Stimulated activated CD8-positive, alpha-beta memory T cell treated with anti-CD3 and anti-CD28 coated beads, Interleukin-12 subunit alpha, Interleukin-12 subunit beta, amount 100 ng/mL, for 4 hours (primary cell): ENCODE measurements at regions not wholly inside any gene's neighbourhood (a gene's known extent, or its start where the extent isn't known, plus 50 kb on each side); places are given as distances from the start of the nearest gene placed in this dataset.
"Not testable (repeated sequence)": the region's sequence is repeated elsewhere in the genome, so short reads cannot be mapped to it uniquely, and the experiment has no call there.

Source experiments
- DNase-seq: peaks from one replicate; pipeline ENCODE4 v3.0.0-alpha.2; 2020; ENCODE audit warnings: low read depth

DNA sequence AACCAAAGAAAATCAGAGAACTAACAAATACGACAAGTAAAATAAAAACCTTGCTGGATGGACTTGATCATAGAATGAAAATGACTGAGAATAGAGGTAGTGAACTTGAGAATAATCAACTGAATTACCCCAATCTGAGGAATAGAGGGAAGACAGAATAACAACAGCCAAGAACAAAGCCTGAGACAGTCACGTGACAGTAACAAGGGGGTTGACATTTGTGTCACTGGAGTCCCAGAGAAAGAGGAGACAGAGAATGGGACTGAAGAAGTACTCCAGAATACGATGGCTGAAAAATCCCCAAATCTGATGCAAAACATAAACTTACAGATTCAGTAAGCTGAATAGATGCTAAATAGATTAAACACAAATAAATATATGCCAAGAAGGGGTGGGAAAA, 248.5 kb upstream of the HDAC4 start:
- DNase-seq = no peak

DNA sequence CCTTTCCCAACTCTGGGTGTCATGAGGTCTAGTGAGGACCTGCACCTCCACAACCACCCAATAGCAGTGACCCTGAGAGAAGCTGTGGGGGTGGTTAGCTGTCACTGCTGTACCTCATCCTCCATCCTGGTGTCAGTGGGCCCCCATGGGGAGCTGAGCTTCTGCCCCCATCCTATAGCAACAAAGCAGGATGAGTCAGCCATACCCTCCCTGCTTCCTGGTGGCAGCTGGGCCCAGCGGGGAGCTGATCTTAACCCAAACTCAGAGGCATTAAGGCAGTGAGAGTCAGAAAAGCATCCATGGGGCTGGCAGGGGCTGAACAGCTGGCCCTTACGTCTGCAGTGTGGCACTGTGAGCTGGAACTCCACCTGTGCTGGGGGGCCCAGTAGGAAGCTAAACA, 247.8 kb upstream of the HDAC4 start:
- no peak for DNase-seq

DNA sequence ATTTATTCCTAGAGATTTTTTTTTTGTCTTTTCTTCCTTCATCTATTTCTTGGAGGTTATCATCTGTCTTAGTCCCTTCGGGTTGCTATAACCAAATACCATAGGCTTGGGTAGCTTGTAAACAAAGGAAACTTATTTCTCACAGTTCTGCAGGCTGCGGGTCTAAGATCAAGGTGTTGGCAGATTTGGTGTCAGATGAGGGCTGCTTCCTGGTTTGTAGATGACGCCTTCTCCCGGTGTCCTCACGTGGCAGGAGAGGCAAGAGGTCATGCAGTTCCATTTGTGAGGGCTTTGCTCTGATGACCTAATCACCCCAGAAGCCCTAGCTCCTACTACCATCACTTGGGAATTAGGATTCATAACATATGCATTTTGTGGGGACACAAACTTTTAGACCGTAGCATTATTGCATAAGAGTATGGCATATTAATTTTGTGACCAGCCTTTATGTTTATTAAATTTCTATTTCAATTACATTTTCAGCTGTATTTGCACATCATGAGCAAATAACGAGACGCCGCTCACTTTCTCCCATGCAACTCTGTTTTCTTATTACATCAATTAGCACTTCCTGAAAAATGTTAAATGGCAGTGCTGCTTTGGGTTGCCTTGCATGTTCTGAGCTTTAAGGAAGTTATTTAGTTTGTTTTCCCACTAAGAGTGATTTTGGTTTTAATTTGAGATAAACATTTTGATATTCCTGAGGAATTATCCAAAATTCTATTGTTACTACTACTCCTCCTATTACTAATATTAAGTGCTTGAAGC, 246.4 kb upstream of the HDAC4 start:
- no peak for DNase-seq

DNA sequence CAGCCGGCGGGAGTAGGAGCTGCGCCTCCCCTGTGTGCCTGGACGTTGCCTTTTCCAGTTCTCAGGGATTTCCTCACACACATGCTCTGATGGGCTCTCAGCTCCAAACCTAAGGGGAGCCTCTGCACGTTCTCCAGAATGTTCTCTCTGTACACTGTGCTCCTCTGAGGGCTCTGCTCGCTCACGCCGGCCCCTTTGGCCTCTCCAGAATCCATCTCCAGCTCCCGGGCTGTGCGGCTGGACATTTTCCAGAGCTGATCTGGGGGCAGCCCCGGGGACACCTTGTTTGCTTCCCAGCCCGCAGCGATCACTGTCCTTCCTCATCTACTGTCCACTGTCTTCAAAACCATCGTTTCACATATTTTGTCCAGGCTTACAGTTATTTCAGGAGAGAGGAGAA, 245.4 kb upstream of the HDAC4 start:
- DNase-seq = no peak

DNA sequence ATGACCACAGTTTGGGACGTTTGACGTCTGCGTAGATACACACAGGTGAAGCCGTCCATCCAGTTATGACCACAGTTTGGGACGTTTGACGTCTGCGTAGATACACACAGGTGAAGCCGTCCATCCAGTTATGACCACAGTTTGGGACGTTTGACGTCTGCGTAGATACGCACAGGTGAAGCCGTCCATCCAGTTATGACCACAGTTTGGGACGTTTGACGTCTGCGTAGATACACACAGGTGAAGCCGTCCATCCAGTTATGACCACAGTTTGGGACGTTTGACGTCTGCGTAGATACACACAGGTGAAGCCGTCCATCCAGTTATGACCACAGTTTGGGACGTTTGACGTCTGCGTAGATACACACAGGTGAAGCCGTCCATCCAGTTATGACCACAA, 243.8 kb upstream of the HDAC4 start:
- DNase-seq = not testable (repeated sequence)

DNA sequence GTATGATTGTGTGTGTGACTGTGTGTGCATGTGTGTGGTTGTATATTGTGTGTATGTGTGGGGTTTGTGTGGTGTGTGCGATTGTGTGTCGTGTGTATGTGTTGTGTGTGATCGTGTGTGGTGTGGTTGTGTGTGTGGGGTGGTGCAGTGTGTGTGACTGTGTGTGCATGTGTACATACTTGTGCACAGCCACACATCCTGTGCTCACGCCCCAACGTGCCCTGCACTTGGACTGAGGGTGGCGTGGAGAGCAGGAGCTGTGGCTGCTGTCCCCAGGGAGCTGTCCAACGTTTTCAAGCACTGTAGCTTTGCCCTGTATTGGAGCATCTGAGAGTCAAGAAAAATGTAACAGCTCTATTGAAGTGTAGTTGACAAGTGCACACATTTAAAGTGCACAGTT, 243.2 kb upstream of the HDAC4 start:
- DNase-seq = no peak

DNA sequence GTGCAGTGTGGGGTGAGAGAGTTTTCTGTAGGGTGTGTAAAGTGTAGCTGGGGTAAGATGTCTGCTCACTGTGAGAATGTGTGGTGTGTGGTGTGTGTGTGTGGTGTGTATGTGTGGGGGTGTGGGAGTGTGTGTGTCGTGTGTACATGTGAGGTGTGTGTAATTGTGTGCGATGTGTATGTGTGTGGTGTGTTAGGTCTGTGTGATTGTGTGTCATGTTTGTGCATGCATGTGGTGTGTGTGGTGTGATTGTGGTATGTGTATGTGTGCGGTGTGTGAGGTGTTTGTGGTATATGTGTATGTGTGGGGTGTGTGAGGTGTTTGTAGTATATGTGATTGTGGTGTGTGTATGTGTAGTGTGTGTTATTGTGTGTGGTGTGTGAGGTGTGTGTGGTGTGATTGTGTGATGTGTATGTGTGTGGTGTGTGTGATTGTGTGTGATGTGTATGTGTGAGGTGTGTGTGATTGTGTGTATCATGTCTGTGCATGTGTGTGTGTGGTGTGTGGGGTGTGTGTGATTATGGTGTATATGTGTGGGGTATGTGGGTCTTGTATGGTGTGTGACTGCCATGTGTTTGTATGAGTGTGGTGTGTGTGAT, 241.7 kb upstream of the HDAC4 start:
- DNase-seq = no peak

DNA sequence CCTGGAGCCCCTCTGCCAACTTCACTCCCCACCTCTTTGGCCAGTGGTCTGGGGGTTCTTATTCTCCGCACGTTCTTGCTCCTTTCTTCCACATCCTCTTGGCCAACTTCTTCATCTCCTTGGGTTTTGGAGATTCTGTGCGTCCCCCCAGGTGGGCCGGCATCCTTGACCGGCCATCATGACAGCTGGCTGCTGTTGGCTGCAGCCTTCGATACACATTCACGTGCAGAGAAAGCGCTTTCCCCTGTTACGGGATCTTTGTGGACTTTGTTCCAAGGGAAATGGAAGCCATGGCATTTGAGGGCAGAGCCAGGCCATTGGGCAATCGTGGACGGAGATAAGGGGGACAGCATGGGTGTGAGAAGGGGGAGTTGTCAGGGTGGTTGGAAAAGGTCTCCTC, 241.1 kb upstream of the HDAC4 start:
- DNase-seq = not testable (repeated sequence)

DNA sequence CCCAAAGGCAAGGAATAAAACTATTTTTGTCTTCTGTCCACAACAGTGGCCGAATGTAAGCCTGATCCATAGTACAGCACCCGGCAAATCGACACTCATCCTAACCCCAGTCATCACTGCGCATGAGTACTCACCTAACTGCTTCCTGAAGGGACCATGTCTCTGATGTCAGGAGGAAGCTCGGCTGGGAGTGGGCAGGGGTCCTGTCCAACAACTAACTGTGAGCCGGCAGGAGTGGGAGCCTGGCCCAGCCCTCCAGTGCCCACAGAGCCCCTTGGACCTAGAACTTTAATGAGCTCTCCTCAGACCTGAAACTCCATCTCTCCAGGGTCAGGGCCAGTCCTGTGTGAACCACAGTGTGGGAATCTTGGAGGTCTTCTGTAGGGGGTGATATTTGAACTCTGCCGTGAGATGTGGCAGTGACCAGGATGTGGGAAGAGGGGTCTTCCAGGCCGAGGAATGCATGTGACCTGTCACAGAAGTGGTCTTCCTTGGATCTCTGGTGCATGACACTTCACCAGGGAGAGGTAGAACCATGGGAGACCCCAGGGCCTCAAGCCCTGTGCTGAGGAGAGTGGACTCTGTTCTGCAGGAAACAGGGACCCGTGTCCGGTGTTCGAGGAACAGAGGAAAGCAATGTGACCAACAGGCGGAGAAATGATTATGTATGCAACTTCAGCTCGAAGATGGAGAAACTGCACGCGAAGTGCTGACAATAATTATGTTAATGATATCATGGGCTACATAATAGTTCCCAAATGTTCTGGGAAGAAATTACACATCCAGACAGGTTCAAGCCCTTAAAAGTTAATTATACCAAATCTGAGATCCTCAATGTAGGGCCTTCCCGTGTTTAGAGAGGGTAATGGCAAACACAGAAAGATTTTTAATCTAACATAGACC, 240.1 kb upstream of the HDAC4 start:
- no peak for DNase-seq

DNA sequence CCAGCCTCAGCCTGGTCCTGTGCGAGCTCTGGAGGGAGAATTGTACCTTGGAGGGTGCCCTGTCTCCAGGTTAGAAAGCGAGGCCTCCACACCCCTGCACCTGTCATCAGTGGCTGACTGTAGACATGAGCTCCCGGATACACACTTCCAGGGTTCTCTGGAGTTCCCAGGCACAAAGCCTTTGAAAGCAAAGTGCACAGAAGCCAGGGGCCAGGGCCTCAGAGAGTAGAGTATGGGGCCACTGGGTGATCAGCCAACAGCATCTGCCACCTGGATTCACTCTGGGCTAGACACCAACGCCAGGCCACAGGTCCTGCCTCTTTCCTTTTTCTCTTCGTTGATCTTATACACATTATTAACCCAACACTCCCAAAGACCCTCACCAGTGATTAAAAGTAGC, 239.4 kb upstream of the HDAC4 start:
- no peak for DNase-seq

DNA sequence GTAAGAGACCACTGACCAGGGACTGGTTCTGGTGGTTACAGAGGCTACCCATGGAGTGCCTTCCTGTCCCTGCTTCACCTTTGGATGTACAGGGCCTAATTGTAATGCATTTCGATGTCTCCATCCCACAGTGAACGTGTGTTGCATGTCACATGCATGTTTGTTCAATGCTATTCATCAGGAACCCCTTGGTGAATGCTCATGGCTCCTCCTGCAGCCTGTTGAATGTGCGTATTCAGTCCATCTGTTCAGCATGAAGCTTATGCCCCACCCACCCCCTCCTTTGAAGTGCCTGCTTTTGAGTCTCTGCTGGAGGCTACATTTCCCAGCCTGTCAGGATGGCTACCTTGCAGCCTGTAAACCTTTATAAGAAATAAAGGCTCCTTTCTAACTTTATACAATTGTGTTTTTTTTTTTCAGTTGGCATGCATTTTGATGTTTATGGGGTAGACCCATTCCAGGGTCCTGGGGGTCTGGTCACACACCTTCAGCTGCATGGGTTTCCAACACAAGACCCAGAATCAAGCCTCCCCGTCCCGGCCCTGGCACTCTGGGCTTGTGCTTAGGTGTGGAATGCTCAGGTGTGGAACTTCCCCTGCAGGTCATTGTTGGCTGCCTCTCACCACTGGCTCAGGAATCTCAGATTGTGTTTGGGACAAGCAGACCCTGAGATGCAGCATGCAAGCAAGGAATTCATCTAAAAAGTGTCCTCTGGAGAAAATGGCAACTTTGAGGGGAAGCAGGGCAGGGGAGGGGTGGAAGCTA, 238.8 kb upstream of the HDAC4 start:
- DNase-seq = no peak

DNA sequence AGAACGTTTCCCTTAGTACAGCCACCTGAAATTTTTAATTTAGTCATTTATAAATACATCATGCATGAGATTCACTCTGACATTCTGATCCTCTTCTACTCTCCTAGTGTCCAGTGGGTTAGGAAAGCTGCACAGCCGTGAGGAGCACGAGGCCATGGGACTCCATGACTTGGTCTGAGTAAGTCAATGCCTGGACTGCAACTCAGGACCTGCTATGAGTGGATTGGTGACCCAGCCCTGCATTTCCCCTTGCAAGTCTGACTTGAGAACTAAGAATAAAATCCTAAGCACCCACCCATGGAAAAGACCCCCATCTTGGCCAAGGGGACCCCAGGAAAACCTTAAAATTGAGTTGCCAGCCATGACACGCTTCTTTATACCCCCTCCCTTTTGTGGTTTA, 237.6 kb upstream of the HDAC4 start:
- DNase-seq = no peak

DNA sequence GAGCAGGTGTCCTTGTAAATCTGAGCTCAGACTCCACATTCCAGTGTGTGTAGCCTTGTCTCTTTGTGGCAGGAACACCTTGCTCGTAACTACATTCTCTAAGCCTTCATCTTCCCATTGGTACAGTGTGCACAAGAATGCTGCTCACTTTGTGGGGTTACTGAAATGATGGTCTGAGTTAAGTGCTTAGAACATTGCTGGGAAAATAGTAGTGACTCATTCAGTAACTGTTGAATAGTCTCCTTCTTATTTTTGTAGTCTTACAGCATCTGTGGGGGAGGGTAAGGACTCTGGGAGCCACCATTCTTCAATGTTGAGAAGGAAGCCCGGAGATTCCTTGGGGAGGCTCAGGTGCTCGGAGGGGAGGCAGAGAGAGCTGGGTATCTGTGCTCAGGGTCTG, 236.0 kb upstream of the HDAC4 start:
- DNase-seq = no peak

DNA sequence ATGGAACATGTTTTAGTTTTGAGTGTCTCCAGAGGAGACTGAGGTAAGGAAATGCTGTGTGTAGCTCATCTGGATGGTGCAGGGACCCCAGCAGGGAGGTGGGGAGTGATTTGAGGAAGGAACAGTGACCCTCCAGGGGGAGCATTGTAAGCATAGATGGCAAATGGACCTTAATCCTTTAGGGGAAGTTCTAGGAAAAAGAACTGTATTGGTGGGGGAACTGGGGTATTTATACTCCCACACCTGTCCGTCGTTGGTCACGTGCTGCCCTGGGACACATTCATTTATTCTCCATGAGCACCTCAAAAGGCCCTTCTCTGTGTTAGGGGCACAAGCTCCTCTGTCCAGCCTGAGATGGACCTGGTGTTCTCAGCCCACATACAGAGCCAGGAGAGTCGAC, 233.9 kb upstream of the HDAC4 start:
- DNase-seq = no peak

DNA sequence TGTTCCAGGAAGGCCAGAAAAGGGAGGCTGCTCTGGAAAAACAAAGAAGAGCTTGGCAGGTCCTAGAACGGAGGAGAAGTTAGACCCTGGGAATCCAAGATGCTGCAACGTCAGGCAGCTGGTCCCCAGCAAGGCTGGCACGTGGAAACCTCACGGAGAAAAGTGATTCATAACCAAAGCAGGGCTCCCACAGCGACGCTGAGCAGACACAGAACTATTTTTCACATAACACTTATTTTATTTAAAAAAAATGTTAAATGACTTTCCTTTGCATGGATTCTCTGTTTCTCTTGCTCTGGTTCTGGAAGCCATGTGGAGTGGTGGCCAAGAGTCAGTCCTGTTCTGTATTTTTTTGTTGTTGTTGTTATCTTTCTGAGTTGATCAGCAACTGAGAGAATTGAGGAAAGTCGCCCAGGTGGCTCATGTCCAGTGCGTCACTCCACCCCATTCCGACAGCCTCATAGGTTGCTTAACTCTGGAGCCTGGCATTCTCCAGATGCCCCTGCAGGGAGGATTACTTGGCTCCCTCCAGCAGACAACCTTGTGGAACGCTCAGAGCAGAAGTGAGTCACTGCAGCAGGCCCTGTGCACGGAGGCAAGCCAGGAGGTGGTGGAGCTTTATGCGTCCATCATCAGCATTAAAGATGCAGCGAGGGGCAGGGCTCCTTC, 229.9 kb upstream of the HDAC4 start:
- no peak for DNase-seq

DNA sequence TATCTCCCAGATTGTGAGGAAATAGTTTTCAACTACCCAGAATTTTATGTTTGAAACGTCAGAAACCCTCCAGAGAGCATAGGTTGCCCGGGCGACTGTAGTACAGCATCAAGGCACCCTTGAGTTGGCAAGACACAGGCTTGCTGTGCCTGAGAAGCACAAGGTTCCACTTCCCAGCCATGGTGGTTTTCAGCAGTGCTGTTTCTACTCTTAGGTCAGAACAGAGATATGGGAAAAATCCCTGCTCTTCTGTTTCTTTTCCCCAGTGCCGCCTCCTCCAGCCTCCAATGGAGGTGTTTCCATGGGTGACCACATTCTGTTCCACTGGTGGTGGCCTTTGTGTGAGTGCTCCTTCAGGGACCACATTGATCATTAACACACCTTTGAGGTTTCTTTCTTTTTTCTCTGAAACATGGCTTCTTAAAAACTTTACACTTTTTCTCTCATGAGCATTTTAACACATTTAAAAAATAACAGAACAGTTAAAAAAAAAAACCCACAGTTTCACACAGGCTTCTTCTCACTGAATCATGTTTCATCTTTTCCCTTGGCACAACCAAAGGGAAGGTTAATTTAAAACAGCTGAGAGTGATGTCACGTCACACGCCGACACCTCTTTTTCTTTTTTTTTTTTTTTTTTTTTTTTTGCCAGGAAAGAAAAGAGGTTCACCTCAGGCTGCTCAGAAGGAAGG, 229.3 kb upstream of the HDAC4 start:
- DNase-seq = no peak

DNA sequence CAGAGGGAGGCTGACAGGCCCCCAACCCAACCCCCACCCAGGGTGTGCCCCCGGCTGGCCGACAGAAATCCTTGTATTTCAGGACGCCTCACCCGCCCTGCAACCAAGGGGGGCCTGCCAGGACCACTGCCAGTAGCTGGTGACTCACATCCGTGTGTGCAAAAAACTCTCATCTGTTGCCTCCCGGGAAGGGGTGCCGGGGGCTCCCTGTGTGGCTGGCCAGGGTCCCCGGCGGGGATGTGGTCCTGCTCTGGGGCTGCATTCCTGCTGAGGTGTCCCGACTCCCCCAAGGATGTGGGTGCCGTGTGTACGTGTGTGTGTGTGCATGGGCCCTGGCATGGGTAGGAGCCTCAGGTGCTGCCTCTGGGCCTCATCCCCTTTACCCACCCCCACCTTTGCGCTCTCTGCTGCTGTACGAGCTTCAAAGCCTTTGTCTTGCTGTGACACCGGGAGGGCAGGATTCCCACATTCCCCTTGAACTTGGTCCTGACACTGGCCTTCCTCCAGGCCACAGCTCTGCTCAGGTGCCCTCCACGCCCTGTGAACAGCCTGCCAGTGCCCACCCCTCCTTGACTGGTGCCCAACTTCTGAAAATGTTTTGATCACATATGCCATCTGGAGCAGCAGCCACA, 226.3 kb upstream of the HDAC4 start:
- DNase-seq = no peak

DNA sequence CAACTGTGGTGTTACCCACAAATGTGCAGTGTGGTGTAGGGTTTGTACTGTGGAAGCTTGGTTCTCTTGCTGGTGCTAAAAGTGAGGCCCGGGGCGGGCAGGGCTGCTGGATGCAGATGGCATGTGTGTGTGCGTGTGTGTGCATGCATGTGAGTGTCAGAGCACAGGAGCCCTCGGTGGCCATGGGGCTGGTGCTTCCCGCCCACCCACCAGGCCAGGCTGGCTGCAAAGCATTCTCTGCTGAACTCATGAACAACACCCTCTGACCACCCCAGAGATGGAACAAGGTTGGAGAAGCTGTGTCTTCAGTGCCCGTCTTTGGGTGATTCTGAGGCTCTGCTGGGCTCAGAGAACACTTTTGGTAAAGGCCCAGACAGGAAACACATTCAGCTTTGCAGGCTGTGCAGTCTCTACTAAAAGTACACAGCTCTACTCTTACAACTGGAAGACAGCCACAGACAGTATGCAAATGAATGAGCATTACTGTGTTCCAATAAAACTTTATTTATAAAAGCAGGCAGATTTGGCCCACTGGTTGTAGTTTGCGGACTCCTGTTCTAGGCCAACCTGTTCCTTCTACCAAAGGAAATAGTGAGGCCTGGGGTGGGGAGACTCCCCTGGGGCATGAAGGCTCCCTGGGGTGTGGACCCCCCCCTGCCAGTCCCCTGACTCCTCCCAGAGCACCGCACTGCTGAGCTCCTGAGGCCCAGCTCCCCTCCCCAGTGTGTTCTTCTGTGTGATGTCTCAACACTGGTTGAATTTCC, 225.3 kb upstream of the HDAC4 start:
- no peak for DNase-seq

DNA sequence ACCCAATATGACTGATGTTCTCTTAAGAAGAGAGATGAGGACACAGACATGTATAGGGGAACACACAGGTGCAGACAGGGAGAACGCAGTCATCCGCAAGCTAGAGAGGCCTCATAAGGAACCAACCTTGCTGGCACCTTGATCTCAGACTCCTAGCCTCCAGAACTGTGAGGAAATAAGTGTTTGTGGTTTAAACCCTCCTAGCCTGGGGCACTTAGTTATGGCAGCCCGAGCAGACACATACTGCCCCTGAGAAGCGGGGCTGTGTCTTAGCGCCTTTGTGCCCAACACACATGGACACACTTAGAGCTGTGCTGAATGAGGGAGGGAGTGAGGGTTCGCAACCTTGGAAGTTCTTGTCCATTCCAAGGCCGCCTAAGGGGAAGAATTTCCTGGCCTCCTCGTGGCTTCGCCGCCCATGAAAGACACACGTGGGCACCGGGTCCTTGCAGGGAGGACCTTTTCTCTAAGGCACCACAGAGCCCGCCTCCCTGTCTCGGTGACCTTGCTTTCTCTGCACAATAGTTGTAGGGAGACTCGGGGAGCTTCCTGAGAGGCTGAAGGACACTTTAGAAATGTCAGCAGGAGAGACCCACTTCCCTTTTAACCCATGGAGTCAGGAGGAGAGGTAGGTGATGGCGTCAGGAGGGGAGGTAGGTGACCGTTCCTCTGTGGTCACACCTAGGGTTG, 224.5 kb upstream of the HDAC4 start:
- no peak for DNase-seq
